GM19397 (cell line): ENCODE measurements at regions not wholly inside any gene's neighbourhood (a gene's known extent, or its start where the extent isn't known, plus 50 kb on each side); places are given as distances from the start of the nearest gene placed in this dataset.
"Not testable (repeated sequence)": the region's sequence is repeated elsewhere in the genome, so short reads cannot be mapped to it uniquely, and the experiment has no call there.

Experiments used
- ATAC-seq: cut with Tn5 transposase; IDR thresholded peaks from one replicate; pipeline ENCODE4 v1.9.1; 2021; ENCODE audit warnings: mild to moderate bottlenecking, moderate library complexity; ENCODE audit not compliant: unreplicated experiment

DNA sequence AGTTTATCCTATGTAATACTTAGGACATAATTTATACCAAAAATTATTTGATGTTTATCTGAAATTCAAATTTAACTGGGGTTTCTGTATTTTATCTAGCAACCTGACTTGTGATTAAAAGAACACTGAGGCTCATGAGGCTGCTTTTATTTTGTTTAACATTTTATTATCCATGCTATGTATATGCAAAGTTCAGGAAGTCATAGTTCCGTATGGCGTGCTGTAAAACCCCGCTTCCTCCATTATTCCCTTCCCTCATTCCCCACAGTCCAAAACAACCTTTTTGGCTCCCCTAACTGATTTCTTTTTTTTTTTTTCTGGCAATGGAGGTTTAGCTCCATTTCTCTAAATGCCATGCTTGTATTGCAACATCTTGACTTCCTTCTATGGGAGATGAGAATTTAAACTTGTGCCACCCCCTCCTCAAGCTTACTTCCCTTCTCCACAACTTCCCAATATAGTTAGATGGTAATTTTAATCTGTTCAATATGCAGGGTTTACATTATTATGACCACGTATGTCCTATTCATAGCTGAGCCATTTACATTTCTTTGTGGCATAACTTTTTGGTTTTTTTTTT, 138.0 kb upstream of the DNAH14 start:
- ATAC-seq, result no peak

DNA sequence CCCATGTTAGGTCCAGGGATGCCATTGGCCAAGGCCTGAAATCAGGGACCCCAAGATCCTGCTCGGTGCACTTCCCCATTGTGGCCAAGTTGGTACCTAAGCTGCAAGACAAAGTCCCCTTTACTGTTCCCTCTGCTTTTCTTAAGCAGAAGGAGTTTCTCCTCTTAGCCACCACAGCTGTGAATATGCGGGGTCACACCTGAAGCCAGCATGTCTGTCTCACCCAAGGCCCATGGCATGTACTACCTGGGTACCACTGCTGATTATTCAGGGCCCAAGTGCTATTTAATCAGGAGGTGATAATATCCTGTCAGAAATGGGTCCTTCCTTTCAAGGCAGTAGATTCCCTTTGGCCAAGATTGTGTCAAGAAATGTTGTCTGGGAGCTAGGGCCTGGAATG, 133.9 kb upstream of the DNAH14 start:
- ATAC-seq, result no peak

DNA sequence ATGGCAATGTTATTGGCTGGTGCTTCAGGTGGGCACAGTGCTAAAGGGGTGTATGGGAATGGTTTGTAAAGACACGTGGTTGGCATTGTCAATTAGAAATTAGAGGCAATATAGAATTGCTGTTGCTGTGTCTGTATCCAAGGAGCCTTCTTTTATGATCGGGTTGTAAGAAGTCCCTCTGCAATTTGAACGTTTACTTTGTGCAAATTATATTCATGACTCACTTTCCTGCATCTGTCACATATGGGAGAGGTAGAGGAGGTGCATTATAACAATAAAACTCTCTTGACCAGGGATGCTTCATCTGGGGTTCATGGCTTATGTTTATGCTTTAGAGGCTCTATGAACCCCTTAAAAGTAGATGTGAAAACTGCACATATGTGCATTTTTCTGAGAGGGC, 130.4 kb upstream of the DNAH14 start:
- no peak for ATAC-seq

DNA sequence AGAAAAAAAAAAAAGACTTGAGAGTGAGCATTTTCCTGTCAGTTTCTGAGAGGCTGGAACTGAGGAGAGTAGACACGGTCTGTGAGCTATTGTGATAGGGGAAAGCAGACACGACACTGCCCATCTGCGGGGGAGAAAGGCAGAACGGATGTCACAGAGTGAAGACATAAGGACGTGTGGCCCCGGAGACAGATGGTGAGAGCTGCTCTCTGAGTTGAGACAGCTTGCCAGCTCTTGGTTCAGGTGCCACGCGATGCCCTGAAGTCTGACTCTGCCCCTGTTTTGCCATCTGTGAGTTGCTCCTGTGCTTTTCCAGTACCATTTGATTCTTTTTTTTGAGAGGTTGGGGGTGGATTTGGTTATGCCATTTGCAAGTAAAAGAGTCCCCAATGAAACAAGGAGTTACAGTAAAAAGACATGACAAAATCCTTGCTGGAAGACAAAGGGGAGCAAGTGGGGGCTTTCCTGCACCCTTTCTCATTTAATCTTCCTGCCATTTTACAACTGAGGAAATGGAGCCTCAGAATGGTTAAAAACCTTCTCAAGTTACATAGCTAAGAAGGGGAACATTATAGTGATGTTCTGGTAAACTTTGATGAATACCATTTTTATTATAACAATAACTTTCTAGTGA, 128.9 kb upstream of the DNAH14 start:
- no peak for ATAC-seq

DNA sequence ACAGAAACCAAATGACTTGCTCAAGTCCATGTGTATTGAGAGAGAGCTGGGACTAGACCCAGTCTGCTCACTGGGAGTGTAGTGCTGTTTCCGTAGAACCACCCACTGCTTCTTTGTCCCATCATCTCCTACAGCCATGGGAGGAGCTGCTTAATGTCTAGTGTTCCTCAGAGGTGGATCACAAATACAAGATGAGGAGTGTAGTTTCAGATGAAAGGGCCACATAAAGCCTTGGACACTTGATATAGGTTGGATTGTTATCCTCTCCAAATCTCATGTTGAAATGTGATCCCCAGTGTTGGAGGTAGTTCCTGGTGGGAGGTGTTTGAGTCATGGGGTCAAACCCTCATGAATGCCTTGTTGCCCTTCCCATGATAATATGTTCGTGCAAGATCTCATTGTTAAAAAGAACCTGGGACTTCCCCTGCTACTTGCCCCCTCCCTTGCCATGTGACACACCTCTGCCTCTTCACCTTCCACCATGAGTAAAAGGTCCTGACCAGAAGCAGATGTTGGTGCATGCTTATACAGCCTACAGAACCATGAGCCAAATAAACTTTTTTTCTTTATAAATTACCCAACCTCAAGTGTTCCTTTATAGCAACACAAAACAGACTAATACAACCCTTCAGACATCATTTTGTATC, 127.5 kb upstream of the DNAH14 start:
- no peak for ATAC-seq

DNA sequence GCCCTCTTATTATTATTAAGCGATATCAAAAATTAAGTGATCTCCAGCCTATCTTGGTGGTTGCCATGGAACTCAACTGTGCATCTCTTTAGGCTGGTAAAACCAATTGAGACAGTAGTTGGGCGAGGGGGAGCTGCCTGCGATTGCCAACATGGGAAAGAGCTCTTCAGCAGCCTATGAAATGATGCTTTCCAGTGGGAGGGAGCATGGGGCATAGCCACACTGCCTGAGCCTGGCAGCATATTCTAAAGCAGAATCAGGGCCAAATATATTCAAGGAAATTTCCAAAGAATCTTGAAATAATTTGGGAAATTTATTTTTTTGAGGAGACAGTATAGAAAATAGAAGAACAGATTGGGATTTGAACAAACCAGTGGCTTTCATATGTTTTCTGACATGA, 126.9 kb upstream of the DNAH14 start:
- ATAC-seq, result no peak

DNA sequence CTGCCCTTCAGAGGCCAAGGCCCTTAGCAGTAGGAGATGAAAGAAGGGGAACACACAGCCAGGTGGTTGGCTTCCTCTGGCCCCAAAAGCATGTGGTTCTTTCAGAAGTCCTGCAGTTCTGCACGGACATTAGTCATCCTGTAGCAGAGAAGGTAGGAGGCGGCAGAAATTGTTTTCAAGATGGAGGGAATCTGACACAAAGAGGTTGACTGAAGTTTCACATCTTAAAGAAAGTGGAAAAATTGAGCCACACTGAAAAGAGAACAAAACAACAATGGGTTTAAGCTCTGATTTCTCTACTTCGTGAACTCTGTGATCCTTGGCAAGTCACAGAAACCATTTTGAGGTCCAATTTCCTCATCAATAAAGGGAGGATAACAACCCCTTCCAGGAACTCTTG, 125.3 kb upstream of the DNAH14 start:
- ATAC-seq, result no peak

DNA sequence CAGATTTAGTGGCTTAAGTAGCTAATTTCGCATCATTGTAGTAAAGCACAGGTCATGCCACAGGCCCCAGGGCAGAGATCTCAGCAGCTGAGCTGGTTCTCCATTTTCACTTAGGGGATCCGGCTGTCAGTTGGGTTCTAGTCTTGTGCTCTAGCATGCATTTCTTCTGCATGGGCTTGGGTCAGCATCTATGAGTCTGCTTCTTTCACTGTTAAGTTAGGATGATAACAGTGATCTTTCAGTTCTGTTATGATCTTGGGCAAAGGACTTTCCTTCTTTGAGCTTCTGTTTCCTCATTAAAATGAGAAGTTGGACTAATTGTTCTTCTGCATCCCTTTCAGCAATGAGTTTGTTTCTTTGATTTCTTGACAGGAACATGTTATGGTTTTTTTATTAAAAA, 123.6 kb upstream of the DNAH14 start:
- ATAC-seq, result no peak

DNA sequence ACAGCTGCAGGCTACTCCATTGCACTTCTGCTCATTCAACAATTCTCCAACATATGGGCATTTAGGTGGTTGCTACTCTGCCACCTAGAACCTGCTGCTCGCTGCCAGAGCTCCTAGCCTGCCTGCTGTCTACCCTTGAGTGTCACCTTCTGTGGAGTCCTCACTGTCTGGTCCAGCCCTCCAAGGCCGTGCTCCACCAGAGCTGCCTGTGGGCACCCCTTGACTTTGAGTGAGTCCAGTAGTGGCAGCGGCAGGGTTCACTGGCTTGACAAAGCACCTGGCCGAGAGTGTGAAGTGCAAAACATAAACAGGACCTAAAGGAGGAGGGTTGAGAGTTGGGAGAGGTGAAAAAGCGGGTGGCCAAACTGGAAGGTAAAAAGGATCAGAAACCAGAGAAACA, 120.3 kb upstream of the DNAH14 start:
- ATAC-seq, result no peak

DNA sequence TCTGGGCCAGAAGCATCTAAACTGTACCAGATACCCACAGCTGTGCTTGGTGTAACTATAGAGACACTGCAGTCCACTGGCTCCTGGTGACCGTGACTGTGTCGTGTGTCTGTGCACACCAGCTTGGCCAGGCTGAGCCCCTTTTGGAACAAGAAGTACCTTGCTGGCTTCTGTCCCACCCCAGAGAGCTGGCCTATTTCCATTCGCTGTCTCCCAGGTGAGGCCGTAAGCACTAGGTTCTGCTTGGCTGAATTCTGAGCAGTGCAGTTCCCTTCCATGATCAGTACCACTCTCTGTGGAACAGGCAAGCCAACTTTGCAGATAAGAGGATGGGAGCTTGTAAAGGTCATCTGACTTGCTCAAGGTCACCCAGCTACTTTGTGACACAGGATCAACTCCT, 119.9 kb upstream of the DNAH14 start:
- no peak for ATAC-seq

DNA sequence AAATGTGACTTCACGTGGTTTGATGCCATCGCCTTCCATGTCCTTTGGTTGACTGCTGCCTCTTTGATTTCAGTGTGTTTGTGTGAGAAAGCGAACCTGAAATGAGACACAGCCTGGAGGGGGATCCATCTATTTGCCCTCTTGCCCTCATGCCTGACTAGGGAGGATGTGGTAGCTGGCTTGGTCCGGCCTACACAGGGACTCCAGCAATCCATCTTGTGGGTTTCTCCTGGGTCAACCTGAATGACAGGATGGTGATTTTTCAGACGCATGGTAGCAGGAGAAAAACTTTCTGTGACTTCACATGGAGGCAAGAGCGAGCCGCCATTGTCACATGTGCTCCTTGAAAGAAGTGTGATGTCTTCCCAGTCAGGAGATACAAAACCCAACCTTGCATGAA, 117.9 kb upstream of the DNAH14 start:
- ATAC-seq, result no peak

DNA sequence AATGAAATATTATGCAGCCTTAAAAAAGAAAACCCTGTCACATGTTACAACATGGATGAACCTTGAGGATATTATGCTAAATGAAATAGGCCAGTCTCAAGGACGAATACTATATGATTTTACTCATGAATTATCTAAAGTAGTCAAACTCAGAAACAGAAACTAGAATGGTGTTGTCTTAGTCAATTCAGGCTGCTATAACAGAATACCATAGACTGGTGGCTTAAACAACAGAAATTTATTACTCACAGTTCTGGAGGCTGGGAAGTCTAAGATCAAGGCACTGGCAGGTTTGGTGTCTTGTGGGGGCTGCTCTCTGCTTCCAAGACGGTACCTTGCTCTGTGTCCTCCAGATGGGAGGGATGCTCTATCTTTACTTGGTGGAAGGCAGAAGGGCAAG, 113.8 kb upstream of the DNAH14 start:
- ATAC-seq, result no peak

DNA sequence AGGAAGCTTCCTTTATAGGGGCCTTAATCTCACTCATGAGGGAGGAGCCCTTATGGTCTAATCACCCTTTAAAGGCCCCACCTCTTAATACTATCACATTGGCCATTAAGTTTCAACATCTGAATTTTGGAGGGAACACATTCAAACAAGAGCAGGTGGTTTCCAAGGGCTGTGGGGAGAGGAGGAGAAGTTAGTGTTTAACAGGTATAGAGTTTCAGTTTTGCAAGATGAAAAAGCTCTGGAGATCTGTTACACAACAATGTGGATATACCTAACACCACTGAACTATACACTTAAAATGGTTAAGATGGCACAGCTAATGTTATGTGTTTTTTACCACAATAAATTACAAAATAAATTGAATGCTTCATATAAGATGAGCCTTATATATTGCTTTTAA, 113.4 kb upstream of the DNAH14 start:
- ATAC-seq, result no peak

DNA sequence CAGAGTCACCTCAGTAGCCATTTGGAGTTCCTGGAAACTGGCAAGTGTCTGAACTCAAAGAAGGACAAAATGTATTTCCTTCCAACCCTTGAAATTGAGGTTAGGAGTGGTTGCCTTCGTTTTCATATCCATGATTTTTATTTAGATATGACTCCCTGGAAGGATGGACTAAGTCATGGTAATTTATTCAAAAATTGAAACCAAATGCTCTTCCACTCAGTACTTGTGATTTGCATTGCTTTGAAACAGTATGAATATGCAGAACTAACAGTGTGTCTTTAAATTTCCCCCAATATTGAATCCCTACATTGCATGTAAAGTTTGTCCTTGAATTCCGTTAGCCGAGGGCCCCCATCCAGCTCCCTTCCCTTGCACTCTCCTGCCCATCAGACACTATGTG, 112.1 kb upstream of the DNAH14 start:
- ATAC-seq, result no peak

DNA sequence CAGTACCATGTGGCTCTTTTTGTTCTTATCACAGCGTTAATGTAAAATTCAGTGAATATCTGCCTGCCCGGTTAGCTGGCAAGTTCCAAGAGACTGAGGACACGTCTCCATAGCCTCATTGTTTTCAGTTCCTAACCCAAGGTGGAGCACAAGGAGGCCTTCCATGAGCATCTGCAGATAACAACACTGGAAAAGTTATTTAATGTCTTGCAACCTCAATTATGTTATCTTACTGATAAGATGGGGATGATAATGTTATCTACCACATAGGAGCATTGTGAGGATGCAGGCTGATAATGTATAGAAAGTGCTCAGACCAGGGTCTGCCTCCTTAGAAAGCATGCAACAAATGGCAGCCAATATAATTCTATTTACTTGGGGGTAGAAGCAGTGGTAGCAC, 109.6 kb upstream of the DNAH14 start:
- ATAC-seq, result no peak

DNA sequence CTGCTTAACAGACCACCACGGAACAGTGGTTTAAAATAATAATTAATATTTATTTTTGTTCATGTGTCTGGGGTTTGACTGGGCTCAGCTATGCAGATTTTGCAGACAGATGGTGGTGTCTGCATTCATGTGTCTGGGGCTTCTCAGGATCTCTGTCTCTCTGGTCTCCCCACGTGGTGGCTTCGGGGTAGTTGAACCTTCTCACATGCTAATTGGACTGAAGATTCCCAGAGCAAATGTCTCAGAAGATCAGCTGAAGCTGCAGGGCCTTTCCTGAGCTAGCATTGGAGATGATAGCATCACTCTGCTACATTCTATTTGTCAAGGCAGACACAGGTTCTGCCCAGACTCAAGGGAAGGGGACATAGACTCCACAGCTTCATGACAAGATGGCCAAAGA, 109.1 kb upstream of the DNAH14 start:
- ATAC-seq, result no peak

DNA sequence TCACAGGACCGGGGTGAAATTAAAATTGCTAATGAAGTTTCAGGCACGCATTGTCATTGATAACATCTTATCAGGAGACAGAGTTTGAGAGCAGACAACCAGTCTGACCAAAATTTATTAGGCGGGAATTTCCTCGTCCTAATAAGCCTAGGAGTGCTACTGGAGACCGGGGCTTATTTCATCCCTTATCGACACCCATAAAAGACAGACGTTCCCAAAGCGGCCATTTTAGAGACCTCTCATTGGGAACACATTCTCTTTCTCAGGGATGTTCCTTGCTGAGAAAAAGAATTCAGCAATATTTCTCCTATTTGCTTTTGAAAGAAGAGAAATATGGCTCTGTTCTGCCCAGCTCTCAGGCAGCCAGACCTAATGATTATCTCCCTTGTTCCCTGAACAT, 107.7 kb upstream of the DNAH14 start:
- not testable (repeated sequence) for ATAC-seq

DNA sequence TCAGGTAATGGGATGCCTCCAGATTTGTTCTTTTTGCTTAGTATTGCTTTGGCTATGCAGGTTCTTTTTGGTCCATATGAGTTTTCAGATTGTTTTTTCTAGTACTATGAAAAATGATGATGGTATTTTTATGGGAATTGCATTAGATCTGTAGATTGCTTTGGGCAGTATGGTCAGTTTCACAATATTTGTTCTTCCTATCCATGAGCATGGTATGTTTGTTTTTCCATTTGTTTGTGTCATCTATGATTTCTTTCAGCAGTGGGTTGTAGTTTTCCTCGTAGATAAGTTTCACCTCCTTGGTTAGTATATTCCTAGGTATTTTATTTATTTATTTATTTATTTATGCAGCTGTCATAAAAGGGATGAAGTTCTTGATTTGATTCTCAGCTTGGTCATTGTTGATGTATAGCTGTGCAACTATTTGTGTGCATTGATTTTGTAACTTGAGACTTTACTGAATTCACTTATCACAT, 103.9 kb upstream of the DNAH14 start:
- ATAC-seq, result no peak

DNA sequence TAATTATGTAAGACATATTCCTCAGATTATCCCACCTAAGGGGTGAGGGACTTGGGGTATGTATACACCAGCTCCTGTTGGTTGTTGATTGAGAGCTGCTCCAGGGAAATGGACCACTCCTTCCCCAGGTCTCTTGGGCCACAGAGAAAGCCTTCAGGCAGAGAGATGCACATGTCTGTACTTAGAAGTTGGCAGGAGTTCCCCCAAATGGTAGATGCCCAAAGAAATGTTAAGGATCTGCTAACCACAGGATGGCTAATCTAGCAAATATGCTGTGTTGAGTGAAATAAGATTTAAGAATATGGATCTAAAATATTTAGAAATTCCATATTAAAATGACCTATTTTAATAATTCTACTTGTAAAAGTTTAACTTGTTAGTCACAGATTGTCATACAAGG, 100.8 kb upstream of the DNAH14 start:
- ATAC-seq, result no peak

DNA sequence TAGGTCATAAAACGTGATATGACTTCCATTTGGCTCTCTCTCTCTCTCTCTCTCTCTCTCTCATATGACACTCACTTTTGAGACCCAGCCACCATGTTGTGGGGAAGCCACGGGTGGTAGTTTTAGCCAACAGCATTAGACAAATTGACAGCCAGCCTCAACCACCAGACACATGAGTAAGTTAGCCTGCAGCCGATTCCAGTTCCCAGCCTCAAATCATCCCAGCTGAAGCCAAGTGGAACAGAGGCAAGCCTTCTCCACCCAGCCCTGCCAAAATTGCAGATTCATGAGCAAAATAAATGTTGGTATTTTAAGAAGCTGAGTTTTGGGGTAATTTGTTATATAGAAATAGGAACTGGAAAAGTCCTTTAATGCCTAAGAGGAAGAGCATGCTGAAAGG, 98.0 kb upstream of the DNAH14 start:
- no peak for ATAC-seq

DNA sequence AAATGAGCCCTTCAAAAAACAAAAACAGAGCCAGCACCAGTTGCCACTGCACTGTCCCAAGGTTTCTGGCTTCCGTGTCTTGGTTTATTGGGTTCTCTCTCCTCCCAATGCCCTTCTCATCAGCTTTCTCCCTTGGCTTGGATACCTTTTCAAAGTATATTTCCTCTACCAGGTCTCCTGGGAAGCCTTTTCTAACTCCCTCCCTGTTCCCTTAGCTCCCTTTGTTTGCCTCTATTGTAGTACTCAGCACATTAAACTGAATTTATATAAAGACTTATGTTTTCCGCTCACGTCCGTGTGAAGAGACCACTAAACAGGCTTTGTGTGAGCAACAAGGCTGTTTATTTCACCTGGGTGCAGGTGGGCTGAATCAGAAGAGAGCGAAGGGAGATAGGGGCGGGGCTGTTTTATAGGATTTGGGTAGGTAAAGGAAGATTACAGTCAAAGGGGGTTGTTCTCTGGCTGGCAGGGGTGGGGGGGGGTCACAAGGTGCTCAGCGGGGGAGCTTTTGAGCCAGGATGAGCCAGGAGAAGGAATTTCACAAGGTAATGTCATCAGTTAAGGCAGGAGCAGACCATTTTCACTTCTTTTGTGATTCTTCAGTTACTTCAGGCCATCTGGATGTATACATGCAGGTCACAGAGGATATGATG, 89.7 kb upstream of the DNAH14 start:
- ATAC-seq, result not testable (repeated sequence)

DNA sequence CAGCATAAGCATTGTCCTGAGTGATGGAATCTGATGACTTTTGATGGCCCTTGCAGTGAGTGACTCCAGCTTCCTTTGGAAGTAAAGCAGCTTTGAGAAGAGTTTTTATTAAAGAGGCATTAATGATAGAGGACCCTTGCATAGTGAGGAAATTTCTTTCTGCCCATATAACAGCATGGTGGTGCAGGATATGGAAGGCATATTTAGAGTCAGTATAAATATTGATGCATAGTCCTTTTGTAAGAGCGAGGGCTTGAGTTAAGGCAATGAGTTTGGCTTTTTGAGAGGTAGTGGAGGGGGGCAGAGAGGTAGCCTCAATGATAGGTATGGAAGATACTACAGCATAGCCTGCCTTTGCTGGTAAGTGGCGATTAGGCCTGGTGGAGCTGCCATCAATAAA, 87.7 kb upstream of the DNAH14 start:
- not testable (repeated sequence) for ATAC-seq
